ENCODE measurements at regions not wholly inside any gene's neighbourhood (a gene's known extent, or its start where the extent isn't known, plus 50 kb on each side); places are given as distances from the start of the nearest gene placed in this dataset.

GRCh38 chr18:29383311-29384273 lies 1206.7 kb upstream of the CDH2 start:
- Histone ChIP-seq H3K27ac (no peak overlapping the region), H3K9me3 (no peaks in the 10 kb centered on the region), H3K4me2 (no peak overlapping the region), H3K4me1 (no peaks in the 10 kb centered on the region), H3K4me3 (no peak overlapping the region)
- POLR2A ChIA-PET: no interaction called here
- FAIRE-seq (no peak), DNase-seq (ENCODE audit: low read depth in 1 of 2, low spot score in 1 of 2) (no peak), ATAC-seq (no peak)
- 11% methylated on average over 5 of the region's 5 CpGs for WGBS (ENCODE audit: missing lambda C conversion rate)
- CTCF ChIA-PET: no interaction called here
- TF ChIP-seq CEBPB (IDR thresholded peaks at IDR 0.05) (no peak), SMC3 (IDR thresholded peaks at IDR 0.05) (no peak), BCL3 (IDR thresholded peaks at IDR 0.05) (no peak), EP300 (IDR thresholded peaks at IDR 0.05) (no peak), MYC (IDR thresholded peaks at IDR 0.05; ENCODE audit: borderline replicate concordance, low read length) (no peak)
- TF ChIP-seq, protein P1, sequence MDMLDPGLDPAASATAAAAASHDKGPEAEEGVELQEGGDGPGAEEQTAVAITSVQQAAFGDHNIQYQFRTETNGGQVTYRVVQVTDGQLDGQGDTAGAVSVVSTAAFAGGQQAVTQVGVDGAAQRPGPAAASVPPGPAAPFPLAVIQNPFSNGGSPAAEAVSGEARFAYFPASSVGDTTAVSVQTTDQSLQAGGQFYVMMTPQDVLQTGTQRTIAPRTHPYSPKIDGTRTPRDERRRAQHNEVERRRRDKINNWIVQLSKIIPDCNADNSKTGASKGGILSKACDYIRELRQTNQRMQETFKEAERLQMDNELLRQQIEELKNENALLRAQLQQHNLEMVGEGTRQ (IDR thresholded peaks at IDR 0.05): no peak

- Histone ChIP-seq H3K27ac (no peak overlapping the region), H3K4me1 (no peaks in the 10 kb centered on the region), H3K9me3 (no peaks in the 10 kb centered on the region), H3K4me2 (no peak overlapping the region), H3K4me3 (no peak overlapping the region)
- ATAC-seq (no peak), FAIRE-seq (no peak), DNase-seq (ENCODE audit: low read depth in 1 of 2, low spot score in 1 of 2) (no peak)
- ChIA-PET POLR2A (no interaction called here), CTCF (no interaction called here)
- 32% methylated on average over 3 of the region's 3 CpGs for WGBS (ENCODE audit: missing lambda C conversion rate)
- no peak for TF ChIP-seq ELK1 (IDR thresholded peaks at IDR 0.05; ENCODE audit: low read depth, low read length)
- no peak for TF ChIP-seq CHD2 (IDR thresholded peaks at IDR 0.05; ENCODE audit: low read length, partially characterized antibody)
Measured at GRCh38 chr18:29378651-29379136, 1201.8 kb upstream of the CDH2 start.

GRCh38 chr18:29377346-29377745 lies 1200.4 kb upstream of the CDH2 start:
- ChIA-PET POLR2A (no interaction called here), CTCF (no interaction called here)
- H3K27ac ChIP-seq: no peak overlapping the region
- no peak overlapping the region for H3K4me3 ChIP-seq
- 92% methylated on average over 1 of the region's 1 CpG for WGBS (ENCODE audit: missing lambda C conversion rate)
- DNase-seq (ENCODE audit: low read depth in 1 of 2, low spot score in 1 of 2) (no peak), FAIRE-seq (no peak), ATAC-seq (no peak)
- H3K4me1 ChIP-seq: no peaks in the 10 kb centered on the region
- no peaks in the 10 kb centered on the region for H3K9me3 ChIP-seq
- no peak overlapping the region for H3K4me2 ChIP-seq
- TF ChIP-seq PHF8 (IDR thresholded peaks at IDR 0.05; ENCODE audit: borderline replicate concordance, low read depth): no peak
- TF ChIP-seq CBX2 (IDR thresholded peaks at IDR 0.05; ENCODE audit: borderline replicate concordance, low read depth): no peak
- no peak for TF ChIP-seq RAD21 (conservative IDR thresholded peaks at IDR 0.05 in 1 of 2, IDR thresholded peaks at IDR 0.05 in 1 of 2)
- no peak for TF ChIP-seq CEBPB (IDR thresholded peaks at IDR 0.05)
- TF ChIP-seq RARB (CRISPR knock-in tag; IDR thresholded peaks at IDR 0.05): no peak
- no peak for TF ChIP-seq GATA3 (IDR thresholded peaks at IDR 0.05; ENCODE audit: borderline replicate concordance)
- TF ChIP-seq MAFK (IDR thresholded peaks at IDR 0.05; ENCODE audit: partially characterized antibody): no peak
- no peak for TF ChIP-seq HMGXB4 (CRISPR knock-in tag; IDR thresholded peaks at IDR 0.05; ENCODE audit: borderline replicate concordance)
- TF ChIP-seq FOXS1 (CRISPR knock-in tag; IDR thresholded peaks at IDR 0.05): no peak
- TF ChIP-seq CHD2 (IDR thresholded peaks at IDR 0.05; ENCODE audit: low read length, partially characterized antibody): no peak
